K562 (cell line): ENCODE measurements at regions not wholly inside any gene's neighbourhood (a gene's known extent, or its start where the extent isn't known, plus 50 kb on each side); places are given as distances from the start of the nearest gene placed in this dataset.

Experiments used
- ATAC-seq: fragments of 200-7000 bp; cut with Tn5 transposase; 3 replicates; pipeline ENCODE4 v1.9.1; 2020; ENCODE audit warnings: moderate library complexity
- BruUV-seq: library from RNA; stranded (reverse); fragments of 400-500 nt; replicated peaks from 2 replicates; lab custom pipeline; 2021; lab: Mats Ljungman, UMichigan
- CTCF ChIA-PET: fragments of 300-600 bp; formaldehyde crosslinking; extraction: SDS; loops from one replicate; lab custom pipeline; 2021; ENCODE audit warnings: low intra/inter-chr PET ratio; lab: Yijun Ruan, JAX
- POLR2A ChIA-PET: fragments of 300-600, 350-650 bp; sonication (Branson Sonifier 250); formaldehyde crosslinking; extraction: SDS; loops from one replicate; lab custom pipeline; 2021; ENCODE audit warnings: antibody characterized with exemption, inconsistent platforms; lab: Yijun Ruan, JAX
- DNase-seq, 4 experiments: peaks; one replicate each; pipeline versions ENCODE4 v3.0.0 to v3.0.0-alpha.2; 2011 to 2018; ENCODE audit warnings: low spot score in 3 of 4, mixed read lengths in 3 of 4; ENCODE audit errors: extremely low read depth in 1 of 4
- FAIRE-seq: peaks from 2 replicates; lab custom pipeline; 2011; peaks lifted over from hg19 to GRCh38; lab: Jason Lieb, UNC
- H2AFZ ChIP-seq: 2 replicates; pipeline ENCODE4 v1.6.0; 2011; ENCODE audit warnings: low read depth, low read length, control low read depth, inconsistent platforms
- H3K27ac ChIP-seq: fragments of 200-600 bp; 3 replicates; pipeline ENCODE4 v1.8.0; 2011; ENCODE audit warnings: low read depth, mild to moderate bottlenecking, control low read depth, inconsistent platforms, low read length, moderate library complexity, mixed read lengths; ENCODE audit errors: extremely low read depth
- H3K27me3 ChIP-seq, 2 experiments: fragments of 300-600 bp in 1 of 2; 2 replicates in 1 of 2; 3 replicates in 1 of 2; pipeline versions ENCODE4 v1.6.0 to v1.8.0; 2011; ENCODE audit warnings: inconsistent platforms in 2 of 2, low read length in 2 of 2, mild to moderate bottlenecking in 1 of 2, mixed read lengths in 1 of 2, moderate library complexity in 1 of 2; ENCODE audit not compliant: control insufficient read depth in 2 of 2, insufficient read depth in 2 of 2
- H3K36me3 ChIP-seq: fragments of 300-600 bp; 3 replicates; pipeline ENCODE4 v1.8.0; 2011; ENCODE audit warnings: mild to moderate bottlenecking, low read length, inconsistent platforms; ENCODE audit not compliant: control insufficient read depth, insufficient read depth
- H3K4me1 ChIP-seq, 2 experiments: fragments of 200-600 bp in 1 of 2; replicated peaks in 1 of 2; 2 replicates in 1 of 2; 3 replicates in 1 of 2; pipeline versions ENCODE4 v1.5.1 to v1.8.0; 2011; ENCODE audit warnings: inconsistent platforms in 2 of 2, low read length in 2 of 2, mild to moderate bottlenecking in 1 of 2, mixed read lengths in 1 of 2, moderate library complexity in 1 of 2; ENCODE audit not compliant: control insufficient read depth in 2 of 2, insufficient read depth in 2 of 2
- H3K4me2 ChIP-seq: 2 replicates; pipeline ENCODE4 v1.6.1; 2011; ENCODE audit warnings: low read length, control low read depth, inconsistent platforms, mixed read lengths; ENCODE audit not compliant: insufficient read depth
- H3K4me3 ChIP-seq: fragments of 200-600 bp; sonication (generic), shearing (Covaris generic); 2 replicates; pipeline ENCODE4 v1.5.1; 2016; ENCODE audit warnings: control low read depth, inconsistent platforms
- H3K79me2 ChIP-seq: fragments of 200-600 bp; 3 replicates; pipeline ENCODE4 v1.8.0; 2011; ENCODE audit warnings: low read length, inconsistent platforms; ENCODE audit not compliant: control insufficient read depth, insufficient read depth
- H3K9ac ChIP-seq, 2 experiments: 2 replicates each; pipeline versions ENCODE4 v1.6.0 to v1.6.1; 2011; ENCODE audit warnings: low read depth in 2 of 2, low read length in 2 of 2, control low read depth in 1 of 2, inconsistent platforms in 1 of 2, mild to moderate bottlenecking in 1 of 2, mixed read lengths in 1 of 2; ENCODE audit not compliant: insufficient read depth in 1 of 2
- H3K9me1 ChIP-seq: one replicate; pipeline ENCODE4 v1.6.0; 2011; ENCODE audit warnings: inconsistent platforms, mild to moderate bottlenecking, low read length, moderate library complexity; ENCODE audit not compliant: control insufficient read depth, insufficient read depth
- H3K9me3 ChIP-seq: replicated peaks from 2 replicates; pipeline ENCODE4 v1.5.1; 2011; ENCODE audit warnings: low read depth, low read length, inconsistent platforms; ENCODE audit not compliant: control insufficient read depth, insufficient read depth
- H4K20me1 ChIP-seq: replicated peaks from 2 replicates; pipeline ENCODE4 v1.6.1; 2011; ENCODE audit warnings: low read length, inconsistent platforms, mixed read lengths; ENCODE audit not compliant: control insufficient read depth, insufficient read depth
- COPS2 ChIP-seq: fragments of 450-650 bp; conservative IDR thresholded peaks from 2 replicates; pipeline ENCODE4 v1.6.1; 2016; ENCODE audit warnings: mild to moderate bottlenecking, moderate library complexity
- HDAC2 ChIP-seq: fragments of 450-650 bp; IDR thresholded peaks from 2 replicates; pipeline ENCODE4 v1.6.1; 2016; ENCODE audit warnings: mild to moderate bottlenecking
- JUND ChIP-seq, 2 experiments: IDR thresholded peaks; 2 replicates in 1 of 2; 3 replicates in 1 of 2; pipeline ENCODE4 v1.6.1; 2011; ENCODE audit warnings: borderline replicate concordance in 2 of 2, low read depth in 2 of 2, low read length in 2 of 2, improper control_type of control experiment in 1 of 2, missing biosample characterization in 1 of 2, missing genetic modification characterization in 1 of 2, missing genetic modification reagents in 1 of 2
- MAFK ChIP-seq: IDR thresholded peaks from 2 replicates; pipeline ENCODE4 v1.6.1; 2011; ENCODE audit warnings: low read length, improper control_type of control experiment
- NR4A1 ChIP-seq, 2 experiments: fragments of 250-450 bp in 1 of 2; fragments of 450-650 bp in 1 of 2; sonication (Bioruptor Pico) in 1 of 2; IDR thresholded peaks; 2 replicates each; pipeline versions ENCODE4 v1.4.0 to v1.6.1; 2016 to 2020; ENCODE audit warnings: mild to moderate bottlenecking in 2 of 2, missing compliant biosample characterization in 1 of 2, missing genetic modification characterization in 1 of 2, moderate library complexity in 1 of 2
- RBM17 ChIP-seq: fragments of 200-400 bp; formaldehyde crosslinking; IDR thresholded peaks from 2 replicates; pipeline ENCODE4 v1.6.1; 2017; ENCODE audit warnings: low read depth, mild to moderate bottlenecking, low read length, borderline replicate concordance
- SRSF7 ChIP-seq: fragments of 200-400 bp; formaldehyde crosslinking; optimal IDR thresholded peaks from 2 replicates; pipeline ENCODE3; 2017; ENCODE audit warnings: mild to moderate bottlenecking, low read depth, low read length
- ZFPM2 ChIP-seq: fragments of 250-450 bp; sonication (Bioruptor Pico); IDR thresholded peaks from 2 replicates; pipeline ENCODE4 v1.5.1; 2022; ENCODE audit warnings: mild to moderate bottlenecking
- ZNF146 ChIP-seq: IDR thresholded peaks from one replicate; pipeline ENCODE4 v1.6.1; 2018; ENCODE audit warnings: missing compliant biosample characterization; ENCODE audit not compliant: unreplicated experiment
- ZNF174 ChIP-seq: fragments of 250-450 bp; sonication (Bioruptor Pico); IDR thresholded peaks from 2 replicates; pipeline ENCODE4 v1.4.0; 2020; ENCODE audit warnings: mild to moderate bottlenecking
- WGBS: fragments of 100-300 bp; shearing (Covaris generic); methylation state at CpG from one replicate; pipeline ENCODE4 v1.1.6; 2016; ENCODE audit warnings: low coverage, mixed read lengths; ENCODE audit not compliant: insufficient coverage; ENCODE audit errors: missing lambda C conversion rate; 5-methylcytosine and 5-hydroxymethylcytosine counted together
- in situ Hi-C: fragments of 300-500 bp; cut with MboI; formaldehyde crosslinking; loops from 4 replicates; pipeline ENCODE4 v1.15.0; 2018; ENCODE audit warnings: inconsistent platforms, mixed read lengths
- intact Hi-C: fragments of 100-400 bp; cut with micrococcal nuclease; formaldehyde crosslinking; loops from 2 replicates; pipeline ENCODE4 v1.14.2; 2022
- TF ChIP-seq, protein P1 (sequence below): fragments of 450-650 bp; IDR thresholded peaks from 2 replicates; pipeline ENCODE4 v1.6.1; 2016; ENCODE audit warnings: mild to moderate bottlenecking, moderate library complexity

DNA sequence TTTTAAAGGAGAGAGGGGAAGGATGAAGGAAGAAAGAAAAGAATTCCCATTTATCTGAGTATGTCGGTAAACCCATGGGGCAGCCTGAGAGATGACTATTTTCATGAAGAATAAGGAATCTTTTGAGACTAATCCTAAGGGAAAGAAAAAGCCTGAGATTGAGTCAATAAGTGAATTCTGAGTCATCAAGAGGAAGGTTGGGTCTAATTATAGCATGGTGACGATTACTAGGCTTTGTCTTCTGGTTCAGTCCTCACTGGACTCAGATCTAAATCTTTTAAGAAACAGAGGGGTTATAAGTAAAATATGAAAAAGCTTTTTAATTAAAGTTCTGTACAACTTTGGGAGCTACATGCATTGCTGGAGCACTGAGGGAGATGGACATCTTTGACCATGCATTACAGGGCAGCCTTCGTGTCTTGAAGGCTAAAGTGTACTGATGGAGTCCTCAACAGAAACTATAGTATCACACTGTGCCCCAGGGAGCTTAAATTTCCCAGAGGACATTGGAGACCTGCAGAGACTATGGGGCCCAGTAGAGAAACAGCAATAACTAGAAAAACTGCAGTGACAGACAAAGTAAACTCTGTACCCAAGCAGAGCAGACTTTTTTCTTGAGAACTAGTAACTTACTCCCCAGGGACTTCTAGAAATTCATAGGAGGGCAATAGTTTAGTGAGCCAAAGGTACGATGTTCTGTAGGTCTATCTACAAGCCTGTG, 260.9 kb downstream of the RAD51AP2 start:
- Histone ChIP-seq H3K9me1 (no peaks in the 10 kb centered on the region), H2AFZ (no peak overlapping the region), H3K27me3 (peaks cover 0 to under 1% of the 10 kb centered on the region in 2 experiments; a peak in 2 of 5 replicates), H3K9me3 (no peaks in the 10 kb centered on the region), H3K79me2 (no peaks in the 10 kb centered on the region), H3K36me3 (no peaks in the 10 kb centered on the region), H4K20me1 (no peaks in the 10 kb centered on the region), H3K9ac (no peak overlapping the region), H3K27ac (no peak overlapping the region), H3K4me3 (no peak overlapping the region), H3K4me1 (no peaks in the 10 kb centered on the region), H3K4me2 (no peak overlapping the region)
- ChIA-PET CTCF (no interaction called here), POLR2A (no interaction called here)
- ATAC-seq (no peak), DNase-seq (no peak), FAIRE-seq (no peak)
- intact Hi-C loops, result no loop called here
- in situ Hi-C loops, result no loop called here
- no TSS peak for BruUV-seq
- 1% methylated on average over 4 of the region's 4 CpGs for WGBS
- TF ChIP-seq, protein P1, sequence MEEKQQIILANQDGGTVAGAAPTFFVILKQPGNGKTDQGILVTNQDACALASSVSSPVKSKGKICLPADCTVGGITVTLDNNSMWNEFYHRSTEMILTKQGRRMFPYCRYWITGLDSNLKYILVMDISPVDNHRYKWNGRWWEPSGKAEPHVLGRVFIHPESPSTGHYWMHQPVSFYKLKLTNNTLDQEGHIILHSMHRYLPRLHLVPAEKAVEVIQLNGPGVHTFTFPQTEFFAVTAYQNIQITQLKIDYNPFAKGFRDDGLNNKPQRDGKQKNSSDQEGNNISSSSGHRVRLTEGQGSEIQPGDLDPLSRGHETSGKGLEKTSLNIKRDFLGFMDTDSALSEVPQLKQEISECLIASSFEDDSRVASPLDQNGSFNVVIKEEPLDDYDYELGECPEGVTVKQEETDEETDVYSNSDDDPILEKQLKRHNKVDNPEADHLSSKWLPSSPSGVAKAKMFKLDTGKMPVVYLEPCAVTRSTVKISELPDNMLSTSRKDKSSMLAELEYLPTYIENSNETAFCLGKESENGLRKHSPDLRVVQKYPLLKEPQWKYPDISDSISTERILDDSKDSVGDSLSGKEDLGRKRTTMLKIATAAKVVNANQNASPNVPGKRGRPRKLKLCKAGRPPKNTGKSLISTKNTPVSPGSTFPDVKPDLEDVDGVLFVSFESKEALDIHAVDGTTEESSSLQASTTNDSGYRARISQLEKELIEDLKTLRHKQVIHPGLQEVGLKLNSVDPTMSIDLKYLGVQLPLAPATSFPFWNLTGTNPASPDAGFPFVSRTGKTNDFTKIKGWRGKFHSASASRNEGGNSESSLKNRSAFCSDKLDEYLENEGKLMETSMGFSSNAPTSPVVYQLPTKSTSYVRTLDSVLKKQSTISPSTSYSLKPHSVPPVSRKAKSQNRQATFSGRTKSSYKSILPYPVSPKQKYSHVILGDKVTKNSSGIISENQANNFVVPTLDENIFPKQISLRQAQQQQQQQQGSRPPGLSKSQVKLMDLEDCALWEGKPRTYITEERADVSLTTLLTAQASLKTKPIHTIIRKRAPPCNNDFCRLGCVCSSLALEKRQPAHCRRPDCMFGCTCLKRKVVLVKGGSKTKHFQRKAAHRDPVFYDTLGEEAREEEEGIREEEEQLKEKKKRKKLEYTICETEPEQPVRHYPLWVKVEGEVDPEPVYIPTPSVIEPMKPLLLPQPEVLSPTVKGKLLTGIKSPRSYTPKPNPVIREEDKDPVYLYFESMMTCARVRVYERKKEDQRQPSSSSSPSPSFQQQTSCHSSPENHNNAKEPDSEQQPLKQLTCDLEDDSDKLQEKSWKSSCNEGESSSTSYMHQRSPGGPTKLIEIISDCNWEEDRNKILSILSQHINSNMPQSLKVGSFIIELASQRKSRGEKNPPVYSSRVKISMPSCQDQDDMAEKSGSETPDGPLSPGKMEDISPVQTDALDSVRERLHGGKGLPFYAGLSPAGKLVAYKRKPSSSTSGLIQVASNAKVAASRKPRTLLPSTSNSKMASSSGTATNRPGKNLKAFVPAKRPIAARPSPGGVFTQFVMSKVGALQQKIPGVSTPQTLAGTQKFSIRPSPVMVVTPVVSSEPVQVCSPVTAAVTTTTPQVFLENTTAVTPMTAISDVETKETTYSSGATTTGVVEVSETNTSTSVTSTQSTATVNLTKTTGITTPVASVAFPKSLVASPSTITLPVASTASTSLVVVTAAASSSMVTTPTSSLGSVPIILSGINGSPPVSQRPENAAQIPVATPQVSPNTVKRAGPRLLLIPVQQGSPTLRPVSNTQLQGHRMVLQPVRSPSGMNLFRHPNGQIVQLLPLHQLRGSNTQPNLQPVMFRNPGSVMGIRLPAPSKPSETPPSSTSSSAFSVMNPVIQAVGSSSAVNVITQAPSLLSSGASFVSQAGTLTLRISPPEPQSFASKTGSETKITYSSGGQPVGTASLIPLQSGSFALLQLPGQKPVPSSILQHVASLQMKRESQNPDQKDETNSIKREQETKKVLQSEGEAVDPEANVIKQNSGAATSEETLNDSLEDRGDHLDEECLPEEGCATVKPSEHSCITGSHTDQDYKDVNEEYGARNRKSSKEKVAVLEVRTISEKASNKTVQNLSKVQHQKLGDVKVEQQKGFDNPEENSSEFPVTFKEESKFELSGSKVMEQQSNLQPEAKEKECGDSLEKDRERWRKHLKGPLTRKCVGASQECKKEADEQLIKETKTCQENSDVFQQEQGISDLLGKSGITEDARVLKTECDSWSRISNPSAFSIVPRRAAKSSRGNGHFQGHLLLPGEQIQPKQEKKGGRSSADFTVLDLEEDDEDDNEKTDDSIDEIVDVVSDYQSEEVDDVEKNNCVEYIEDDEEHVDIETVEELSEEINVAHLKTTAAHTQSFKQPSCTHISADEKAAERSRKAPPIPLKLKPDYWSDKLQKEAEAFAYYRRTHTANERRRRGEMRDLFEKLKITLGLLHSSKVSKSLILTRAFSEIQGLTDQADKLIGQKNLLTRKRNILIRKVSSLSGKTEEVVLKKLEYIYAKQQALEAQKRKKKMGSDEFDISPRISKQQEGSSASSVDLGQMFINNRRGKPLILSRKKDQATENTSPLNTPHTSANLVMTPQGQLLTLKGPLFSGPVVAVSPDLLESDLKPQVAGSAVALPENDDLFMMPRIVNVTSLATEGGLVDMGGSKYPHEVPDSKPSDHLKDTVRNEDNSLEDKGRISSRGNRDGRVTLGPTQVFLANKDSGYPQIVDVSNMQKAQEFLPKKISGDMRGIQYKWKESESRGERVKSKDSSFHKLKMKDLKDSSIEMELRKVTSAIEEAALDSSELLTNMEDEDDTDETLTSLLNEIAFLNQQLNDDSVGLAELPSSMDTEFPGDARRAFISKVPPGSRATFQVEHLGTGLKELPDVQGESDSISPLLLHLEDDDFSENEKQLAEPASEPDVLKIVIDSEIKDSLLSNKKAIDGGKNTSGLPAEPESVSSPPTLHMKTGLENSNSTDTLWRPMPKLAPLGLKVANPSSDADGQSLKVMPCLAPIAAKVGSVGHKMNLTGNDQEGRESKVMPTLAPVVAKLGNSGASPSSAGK, result no peak
- no peak for TF ChIP-seq RBM17
- TF ChIP-seq SRSF7, result no peak
- TF ChIP-seq ZFPM2 (CRISPR knock-in tag), result no peak
- TF ChIP-seq COPS2, result no peak
- TF ChIP-seq ZNF146 (CRISPR knock-in tag), result no peak
- TF ChIP-seq NR4A1 (CRISPR knock-in tag; IDR thresholded peaks at IDR 0.05), result no peak
- TF ChIP-seq NR4A1 (tag; IDR thresholded peaks at IDR 0.05), result no peak
- TF ChIP-seq JUND (IDR thresholded peaks at IDR 0.05; ENCODE audit: borderline replicate concordance, low read depth, low read length), result no peak
- no peak for TF ChIP-seq JUND (tag; IDR thresholded peaks at IDR 0.05; ENCODE audit: borderline replicate concordance, low read depth, low read length)
- TF ChIP-seq HDAC2, result no peak
- no peak for TF ChIP-seq ZNF174 (CRISPR knock-in tag)
- no peak for TF ChIP-seq MAFK
